KMS-11 (cell line): ENCODE measurements at regions not wholly inside any gene's neighbourhood (a gene's known extent, or its start where the extent isn't known, plus 50 kb on each side); places are given as distances from the start of the nearest gene placed in this dataset.

Experiments
- H2AFZ ChIP-seq: fragments of 200-600 bp; sonication (generic); 2 replicates; pipeline ENCODE4 v1.6.1; 2016; ENCODE audit warnings: antibody characterized with exemption, mixed run types, low read depth
- H3K27ac ChIP-seq: fragments of 200-600 bp; sonication (generic); 2 replicates; pipeline ENCODE4 v1.6.1; 2016; ENCODE audit warnings: mild to moderate bottlenecking, mixed run types
- H3K27me3 ChIP-seq: fragments of 200-600 bp; sonication (generic); 2 replicates; pipeline ENCODE4 v1.6.1; 2017; ENCODE audit warnings: mild to moderate bottlenecking, low read depth, mixed run types, moderate library complexity; ENCODE audit not compliant: insufficient read depth
- H3K36me3 ChIP-seq: fragments of 200-600 bp; sonication (generic); 2 replicates; pipeline ENCODE4 v1.6.1; 2017; ENCODE audit warnings: mild to moderate bottlenecking, mixed run types; ENCODE audit not compliant: insufficient read depth
- H3K4me1 ChIP-seq: fragments of 200-600 bp; sonication (generic); 2 replicates; pipeline ENCODE4 v1.6.1; 2016; ENCODE audit warnings: mild to moderate bottlenecking, low read depth, mixed run types; ENCODE audit not compliant: poor library complexity, severe bottlenecking
- H3K4me2 ChIP-seq: fragments of 200-600 bp; sonication (generic); 2 replicates; pipeline ENCODE4 v1.7.0; 2016; ENCODE audit warnings: mild to moderate bottlenecking, mixed run types
- H3K4me3 ChIP-seq: fragments of 200-600 bp; sonication (generic); IDR thresholded peaks from 2 replicates; pipeline ENCODE4 v1.6.1; 2017; ENCODE audit warnings: low read depth, low read length, mixed read lengths; ENCODE audit not compliant: insufficient read depth
- H3K79me2 ChIP-seq: fragments of 200-600 bp; sonication (generic); 2 replicates; pipeline ENCODE4 v1.6.1; 2016; ENCODE audit warnings: low read depth, mixed run types; ENCODE audit not compliant: insufficient read depth
- H3K9ac ChIP-seq: fragments of 200-600 bp; sonication (generic); 2 replicates; pipeline ENCODE4 v1.6.1; 2016; ENCODE audit warnings: mild to moderate bottlenecking, mixed run types
- H4K20me1 ChIP-seq: fragments of 200-600 bp; sonication (generic); 2 replicates; pipeline ENCODE4 v1.6.1; 2016; ENCODE audit warnings: mild to moderate bottlenecking, mixed run types; ENCODE audit not compliant: insufficient read depth
- TF ChIP-seq, protein P1 (sequence below): fragments of 200-600 bp; sonication (generic); conservative IDR thresholded peaks from 2 replicates; pipeline ENCODE4 v1.6.1; 2017; ENCODE audit warnings: low read depth, mild to moderate bottlenecking, antibody characterized with exemption, low read length, moderate library complexity, mixed read lengths

GRCh38 chr1:209455145-209455544, 128.4 kb upstream of the CAMK1G start:
- no peaks in the 10 kb centered on the region for H3K36me3 ChIP-seq
- no peaks in the 10 kb centered on the region for H3K4me1 ChIP-seq
- H3K27ac ChIP-seq, result no peak overlapping the region
- H4K20me1 ChIP-seq, result no peaks in the 10 kb centered on the region
- H3K27me3 ChIP-seq, result no peaks in the 10 kb centered on the region
- H2AFZ ChIP-seq, result no peak overlapping the region
- H3K4me3 ChIP-seq, result no peak overlapping the region
- no peak overlapping the region for H3K4me2 ChIP-seq
- no peaks in the 10 kb centered on the region for H3K79me2 ChIP-seq
- H3K9ac ChIP-seq, result no peak overlapping the region
- TF ChIP-seq, protein P1, sequence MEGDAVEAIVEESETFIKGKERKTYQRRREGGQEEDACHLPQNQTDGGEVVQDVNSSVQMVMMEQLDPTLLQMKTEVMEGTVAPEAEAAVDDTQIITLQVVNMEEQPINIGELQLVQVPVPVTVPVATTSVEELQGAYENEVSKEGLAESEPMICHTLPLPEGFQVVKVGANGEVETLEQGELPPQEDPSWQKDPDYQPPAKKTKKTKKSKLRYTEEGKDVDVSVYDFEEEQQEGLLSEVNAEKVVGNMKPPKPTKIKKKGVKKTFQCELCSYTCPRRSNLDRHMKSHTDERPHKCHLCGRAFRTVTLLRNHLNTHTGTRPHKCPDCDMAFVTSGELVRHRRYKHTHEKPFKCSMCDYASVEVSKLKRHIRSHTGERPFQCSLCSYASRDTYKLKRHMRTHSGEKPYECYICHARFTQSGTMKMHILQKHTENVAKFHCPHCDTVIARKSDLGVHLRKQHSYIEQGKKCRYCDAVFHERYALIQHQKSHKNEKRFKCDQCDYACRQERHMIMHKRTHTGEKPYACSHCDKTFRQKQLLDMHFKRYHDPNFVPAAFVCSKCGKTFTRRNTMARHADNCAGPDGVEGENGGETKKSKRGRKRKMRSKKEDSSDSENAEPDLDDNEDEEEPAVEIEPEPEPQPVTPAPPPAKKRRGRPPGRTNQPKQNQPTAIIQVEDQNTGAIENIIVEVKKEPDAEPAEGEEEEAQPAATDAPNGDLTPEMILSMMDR, result no peak

GRCh38 chr1:209455661-209456358, 127.7 kb upstream of the CAMK1G start:
- Histone ChIP-seq H3K4me3 (no peak overlapping the region), H3K27me3 (no peaks in the 10 kb centered on the region), H3K36me3 (no peaks in the 10 kb centered on the region), H3K79me2 (no peaks in the 10 kb centered on the region), H2AFZ (no peak overlapping the region), H3K27ac (no peak overlapping the region), H4K20me1 (no peaks in the 10 kb centered on the region), H3K4me1 (no peaks in the 10 kb centered on the region), H3K9ac (no peak overlapping the region), H3K4me2 (no peak overlapping the region)
- TF ChIP-seq, protein P1, result no peak

- no peaks in the 10 kb centered on the region for H3K4me1 ChIP-seq
- H3K79me2 ChIP-seq, result no peaks in the 10 kb centered on the region
- H2AFZ ChIP-seq, result no peak overlapping the region
- no peak overlapping the region for H3K27ac ChIP-seq
- no peaks in the 10 kb centered on the region for H4K20me1 ChIP-seq
- no peaks in the 10 kb centered on the region for H3K27me3 ChIP-seq
- TF ChIP-seq, protein P1, result no peak
- H3K4me2 ChIP-seq, result no peak overlapping the region
- H3K36me3 ChIP-seq, result no peaks in the 10 kb centered on the region
- no peak overlapping the region for H3K4me3 ChIP-seq
- no peak overlapping the region for H3K9ac ChIP-seq
These were observed 126.6 kb upstream of the CAMK1G start for GRCh38 chr1:209456878-209457277.

DNA sequence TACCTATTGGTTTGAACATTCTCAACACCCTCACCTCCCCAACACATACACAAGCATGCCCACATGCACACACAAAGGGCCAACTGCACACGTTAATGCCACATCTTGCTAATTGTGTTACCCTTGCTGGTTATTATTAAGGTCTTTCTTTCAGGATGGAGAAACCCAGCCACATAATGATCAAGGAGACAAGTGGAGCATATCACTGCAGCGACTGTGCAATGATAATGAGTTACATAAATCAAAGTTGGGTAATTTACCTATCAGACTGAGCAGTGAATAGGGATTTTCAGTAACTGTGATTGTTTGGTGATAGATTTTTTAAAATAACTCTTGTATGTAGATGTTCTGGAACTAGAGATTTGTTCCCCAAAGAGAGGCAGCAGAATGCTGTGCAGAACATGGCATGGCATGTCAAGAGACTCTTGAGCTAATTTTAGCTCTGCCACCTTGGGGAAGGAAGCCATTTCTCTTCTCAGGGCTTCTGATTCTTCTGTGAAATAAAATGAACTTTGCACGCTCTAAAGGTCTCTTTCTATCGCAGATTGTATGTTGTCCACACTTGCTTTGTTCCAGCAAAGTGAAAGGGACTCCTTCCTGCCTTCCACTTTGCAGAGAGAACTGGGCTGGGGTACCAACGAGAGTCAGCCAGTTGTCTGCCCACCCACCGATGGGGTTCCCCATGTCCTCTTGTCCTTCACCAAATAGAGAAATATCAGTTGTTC, 126.0 kb upstream of the CAMK1G start:
- H3K4me2 ChIP-seq, result no peak overlapping the region
- no peaks in the 10 kb centered on the region for H3K79me2 ChIP-seq
- TF ChIP-seq, protein P1, result no peak
- no peak overlapping the region for H3K4me3 ChIP-seq
- no peaks in the 10 kb centered on the region for H3K27me3 ChIP-seq
- no peak overlapping the region for H2AFZ ChIP-seq
- H4K20me1 ChIP-seq, result no peaks in the 10 kb centered on the region
- no peaks in the 10 kb centered on the region for H3K4me1 ChIP-seq
- no peak overlapping the region for H3K9ac ChIP-seq
- H3K27ac ChIP-seq, result no peak overlapping the region
- no peaks in the 10 kb centered on the region for H3K36me3 ChIP-seq
